ENCODE measurements at regions not wholly inside any gene's neighbourhood (a gene's known extent, or its start where the extent isn't known, plus 50 kb on each side); places are given as distances from the start of the nearest gene placed in this dataset.
A peak's percentile ranks its signal among the peaks of the same experiment; 100 is the strongest.

DNA sequence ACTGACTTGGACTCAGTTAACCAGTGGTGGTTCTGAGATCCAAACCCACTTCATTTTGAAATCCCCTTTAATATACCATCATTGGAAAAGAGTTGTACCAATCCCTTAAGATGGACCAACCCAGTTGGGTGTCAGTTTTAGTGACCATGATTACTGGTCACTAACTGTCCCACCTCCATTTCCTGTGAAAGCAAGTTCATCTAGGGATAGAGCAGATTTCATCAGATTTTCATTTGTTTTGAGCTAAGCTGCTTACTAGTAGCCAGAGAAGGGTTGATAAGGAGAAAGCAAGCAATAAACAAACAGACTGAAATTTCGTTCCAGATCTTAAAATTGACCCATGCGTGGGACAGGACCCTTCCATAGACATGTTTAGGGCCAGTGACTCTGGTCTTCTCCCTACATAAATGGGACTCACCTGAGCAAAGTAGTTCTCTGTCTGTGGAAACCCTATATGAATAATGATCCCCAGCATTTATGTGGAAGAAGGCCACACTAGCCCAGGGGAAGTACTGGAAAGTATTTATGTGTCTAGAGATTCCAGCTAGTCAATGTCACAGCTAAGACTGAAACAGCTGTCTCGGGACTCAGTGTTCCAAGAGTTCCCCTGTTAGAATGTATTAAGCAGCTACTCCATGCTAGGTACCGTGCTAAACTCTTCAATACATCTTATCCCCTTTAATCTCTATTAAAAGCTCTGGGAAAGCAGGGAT is 196.0 kb upstream of the BCL6 start:
- ATAC-seq (peak; percentile 72 to 91), DNase-seq (no peak)
- Histone ChIP-seq H3K27me3 (no peaks in the 10 kb centered on the region), H3K36me3 (no peaks in the 10 kb centered on the region), H3K27ac (peak overlapping the region; percentile 54 to 76 (median 70)), H3K4me1 (peaks cover 20 to 32% of the 10 kb centered on the region in 2 donors), H3K4me3 (no peak overlapping the region), H3K9me3 (no peaks in the 10 kb centered on the region)
- no peak for TF ChIP-seq POLR2A (IDR thresholded peaks at IDR 0.05)
- TF ChIP-seq, protein P1, sequence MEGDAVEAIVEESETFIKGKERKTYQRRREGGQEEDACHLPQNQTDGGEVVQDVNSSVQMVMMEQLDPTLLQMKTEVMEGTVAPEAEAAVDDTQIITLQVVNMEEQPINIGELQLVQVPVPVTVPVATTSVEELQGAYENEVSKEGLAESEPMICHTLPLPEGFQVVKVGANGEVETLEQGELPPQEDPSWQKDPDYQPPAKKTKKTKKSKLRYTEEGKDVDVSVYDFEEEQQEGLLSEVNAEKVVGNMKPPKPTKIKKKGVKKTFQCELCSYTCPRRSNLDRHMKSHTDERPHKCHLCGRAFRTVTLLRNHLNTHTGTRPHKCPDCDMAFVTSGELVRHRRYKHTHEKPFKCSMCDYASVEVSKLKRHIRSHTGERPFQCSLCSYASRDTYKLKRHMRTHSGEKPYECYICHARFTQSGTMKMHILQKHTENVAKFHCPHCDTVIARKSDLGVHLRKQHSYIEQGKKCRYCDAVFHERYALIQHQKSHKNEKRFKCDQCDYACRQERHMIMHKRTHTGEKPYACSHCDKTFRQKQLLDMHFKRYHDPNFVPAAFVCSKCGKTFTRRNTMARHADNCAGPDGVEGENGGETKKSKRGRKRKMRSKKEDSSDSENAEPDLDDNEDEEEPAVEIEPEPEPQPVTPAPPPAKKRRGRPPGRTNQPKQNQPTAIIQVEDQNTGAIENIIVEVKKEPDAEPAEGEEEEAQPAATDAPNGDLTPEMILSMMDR (IDR thresholded peaks at IDR 0.05 in 4 of 5, conservative IDR thresholded peaks at IDR 0.05 in 1 of 5) = no peak
- intact Hi-C loops (cut with DNase I; ENCODE audit: low total_unique reads) (no loop called here), in situ Hi-C loops (cut with MboI; ENCODE audit: low sequenced_read_pairs in 4 of 4) (no loop called here)

DNA sequence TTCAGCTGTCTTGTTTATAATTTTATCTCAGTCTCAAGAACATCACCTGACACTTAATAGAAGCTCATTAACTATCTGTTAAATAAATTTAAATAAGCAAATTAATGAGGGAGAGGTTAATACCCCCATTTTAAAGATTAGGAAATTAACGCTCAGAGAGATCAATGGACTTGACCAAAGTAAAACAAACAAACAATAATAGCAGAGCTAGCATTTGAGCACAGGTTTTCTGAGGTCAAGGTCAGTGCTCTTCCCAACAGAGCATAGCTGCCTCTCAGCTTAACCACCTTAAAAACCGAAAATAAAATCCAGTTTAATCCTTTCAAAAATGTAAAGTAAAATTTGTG is 196.6 kb upstream of the BCL6 start:
- Histone ChIP-seq H3K9me3 (no peaks in the 10 kb centered on the region), H3K27me3 (no peaks in the 10 kb centered on the region), H3K27ac (peak overlapping the region; percentile 54 to 76 (median 70)), H3K36me3 (no peaks in the 10 kb centered on the region), H3K4me3 (no peak overlapping the region), H3K4me1 (peaks cover 25 to 27% of the 10 kb centered on the region in 2 donors)
- DNase-seq (no peak), ATAC-seq (no peak)
- intact Hi-C loops (cut with DNase I; ENCODE audit: low total_unique reads) (no loop called here), in situ Hi-C loops (cut with MboI; ENCODE audit: low sequenced_read_pairs in 4 of 4) (no loop called here)
- TF ChIP-seq, protein P1 (IDR thresholded peaks at IDR 0.05 in 4 of 5, conservative IDR thresholded peaks at IDR 0.05 in 1 of 5) = no peak
- no peak for TF ChIP-seq POLR2A (IDR thresholded peaks at IDR 0.05)

DNA sequence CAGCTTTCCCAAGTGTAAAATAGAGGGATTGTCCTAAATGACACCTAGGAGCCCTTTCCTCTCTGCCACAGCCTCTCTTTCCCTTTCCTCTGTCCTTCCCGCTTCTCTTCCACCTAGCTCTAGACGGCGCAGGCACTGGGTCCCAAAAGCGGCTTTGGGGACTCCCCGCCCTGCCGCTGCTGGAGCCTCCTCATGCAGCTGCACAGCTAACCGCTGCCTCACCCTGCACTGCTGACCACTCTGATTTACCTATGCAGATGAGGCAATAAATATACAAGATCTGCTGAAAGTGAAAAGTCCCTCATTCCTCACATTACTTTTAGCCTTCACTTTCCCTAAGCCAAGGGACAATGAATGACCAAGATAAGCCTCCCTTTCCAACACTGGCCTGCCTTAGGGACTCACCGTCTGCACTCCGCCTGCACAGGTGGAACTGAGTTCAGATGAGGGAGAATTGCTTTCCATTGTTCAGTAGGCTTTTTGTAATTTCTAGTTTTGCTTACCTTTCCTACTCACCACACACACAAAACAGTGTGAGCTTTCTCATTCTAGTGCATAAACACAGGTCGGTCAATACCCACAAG is 197.5 kb upstream of the BCL6 start:
- no peaks in the 10 kb centered on the region for H3K36me3 ChIP-seq
- no peak for ATAC-seq
- no peak for DNase-seq
- intact Hi-C loops (cut with DNase I; ENCODE audit: low total_unique reads) (no loop called here), in situ Hi-C loops (cut with MboI; ENCODE audit: low sequenced_read_pairs in 4 of 4) (no loop called here)
- H3K4me1 ChIP-seq = peaks cover 33 to 34% of the 10 kb centered on the region in 2 donors
- H3K27me3 ChIP-seq = no peaks in the 10 kb centered on the region
- no peak overlapping the region for H3K27ac ChIP-seq
- H3K9me3 ChIP-seq = no peaks in the 10 kb centered on the region
- no peak overlapping the region for H3K4me3 ChIP-seq
- TF ChIP-seq, protein P1 (IDR thresholded peaks at IDR 0.05 in 4 of 5, conservative IDR thresholded peaks at IDR 0.05 in 1 of 5) = no peak
- TF ChIP-seq POLR2A (IDR thresholded peaks at IDR 0.05) = no peak

DNA sequence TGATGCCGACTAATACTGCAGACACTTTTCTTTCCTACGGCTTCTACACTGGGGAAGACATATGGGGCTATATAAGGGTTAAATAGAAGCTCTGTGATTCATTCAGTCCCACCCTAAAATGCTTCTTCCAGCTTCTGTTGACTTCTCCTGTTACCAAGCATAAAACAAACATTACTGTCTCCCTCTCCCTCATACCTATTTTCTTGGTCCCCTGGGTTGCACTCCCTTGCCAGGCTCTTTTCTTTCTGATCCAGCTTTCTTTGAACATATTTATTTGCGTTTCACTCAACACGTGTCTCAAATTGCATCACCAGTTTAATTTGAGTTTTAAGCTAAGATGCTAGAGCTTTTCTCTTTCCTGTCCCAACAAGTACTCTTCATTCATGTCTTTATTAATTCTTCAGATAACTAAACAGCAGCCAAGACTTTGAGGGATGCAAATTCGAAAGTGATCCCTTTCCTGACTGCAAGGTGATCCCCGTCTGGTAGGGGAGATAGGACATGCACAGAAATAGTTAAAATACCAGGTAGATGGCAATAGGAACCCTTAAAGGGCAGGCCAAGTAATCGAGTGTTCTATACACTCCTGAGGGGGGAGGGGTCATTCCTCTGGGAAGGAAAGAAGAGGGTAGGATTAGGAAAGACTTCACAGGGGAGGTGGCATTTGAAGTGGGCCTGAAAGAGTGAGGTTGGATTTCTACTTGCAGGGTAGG is 198.6 kb upstream of the BCL6 start:
- intact Hi-C loops (cut with DNase I; ENCODE audit: low total_unique reads) (no loop called here), in situ Hi-C loops (cut with MboI; ENCODE audit: low sequenced_read_pairs in 4 of 4) (no loop called here)
- Histone ChIP-seq H3K36me3 (no peaks in the 10 kb centered on the region), H3K4me3 (no peak overlapping the region), H3K4me1 (peaks cover 44% of the 10 kb centered on the region in 2 donors), H3K27ac (peak overlapping the region; percentile 9 to 45 (median 21)), H3K27me3 (no peaks in the 10 kb centered on the region), H3K9me3 (no peaks in the 10 kb centered on the region)
- TF ChIP-seq, protein P1 (IDR thresholded peaks at IDR 0.05 in 4 of 5, conservative IDR thresholded peaks at IDR 0.05 in 1 of 5) = no peak
- no peak for TF ChIP-seq POLR2A (IDR thresholded peaks at IDR 0.05)
- no peak for ATAC-seq
- DNase-seq = no peak

All from gastrocnemius medialis (tissue), 4 donors.